IMR-90 (cell line): ENCODE measurements at regions not wholly inside any gene's neighbourhood (a gene's known extent, or its start where the extent isn't known, plus 50 kb on each side); places are given as distances from the start of the nearest gene placed in this dataset.

Experiments
- ATAC-seq: fragments of 200-7000 bp; cut with Tn5 transposase; 2 replicates; pipeline ENCODE4 v1.9.1; 2020; ENCODE audit warnings: low read depth, mild to moderate bottlenecking, moderate library complexity
- BruUV-seq: library from RNA; stranded (reverse); fragments of 400-500 nt; replicated peaks from 2 replicates; lab custom pipeline; 2021; lab: Mats Ljungman, UMichigan
- CTCF ChIA-PET: fragments of 300-600 bp; formaldehyde crosslinking; extraction: SDS; loops from one replicate; lab custom pipeline; 2021; ENCODE audit warnings: antibody characterized with exemption; lab: Yijun Ruan, JAX
- POLR2A ChIA-PET: fragments of 300-600 bp; sonication (Branson Sonifier 250); formaldehyde crosslinking; loops from one replicate; lab custom pipeline; 2022; ENCODE audit warnings: antibody characterized with exemption; ENCODE audit not compliant: unreplicated experiment; lab: Charles Lee
- DNase-seq: peaks from one replicate; pipeline ENCODE4 v3.0.0; 2013
- H2AFZ ChIP-seq: replicated peaks from 2 replicates; pipeline ENCODE3; 2013; ENCODE audit warnings: low read length, mild to moderate bottlenecking; ENCODE audit not compliant: poor library complexity
- H2AK5ac ChIP-seq: 2 replicates; pipeline ENCODE4 v1.6.1; 2013; ENCODE audit warnings: low read depth, low read length, inconsistent platforms
- H2AK9ac ChIP-seq: replicated peaks from 2 replicates; pipeline ENCODE3; 2013; ENCODE audit warnings: mild to moderate bottlenecking, low read depth, low read length, moderate library complexity; ENCODE audit not compliant: poor library complexity
- H2BK120ac ChIP-seq: 2 replicates; pipeline ENCODE4 v1.6.1; 2013; ENCODE audit warnings: low read depth, low read length, inconsistent platforms
- H2BK15ac ChIP-seq: 3 replicates; pipeline ENCODE4 v1.6.1; 2013; ENCODE audit warnings: low read depth, low read length, inconsistent platforms
- H2BK20ac ChIP-seq: 2 replicates; pipeline ENCODE4 v1.6.1; 2013; ENCODE audit warnings: low read depth, mild to moderate bottlenecking, inconsistent platforms, low read length, moderate library complexity
- H2BK5ac ChIP-seq: 2 replicates; pipeline ENCODE4 v1.6.1; 2013; ENCODE audit warnings: mild to moderate bottlenecking, low read depth, low read length, inconsistent platforms; ENCODE audit not compliant: poor library complexity, severe bottlenecking
- H3K14ac ChIP-seq: replicated peaks from 2 replicates; pipeline ENCODE4 v1.6.1; 2013; ENCODE audit warnings: low read depth, low read length, inconsistent platforms
- H3K18ac ChIP-seq: 2 replicates; pipeline ENCODE4 v1.6.1; 2013; ENCODE audit warnings: low read depth, low read length, control low read depth
- H3K23ac ChIP-seq: 2 replicates; pipeline ENCODE4 v1.6.1; 2013; ENCODE audit warnings: low read depth, low read length, inconsistent platforms
- H3K27ac ChIP-seq: 2 replicates; pipeline ENCODE4 v1.5.1; 2013; ENCODE audit warnings: mild to moderate bottlenecking, control low read depth, low read length; ENCODE audit not compliant: insufficient read depth
- H3K27me3 ChIP-seq: 2 replicates; pipeline ENCODE4 v1.6.1; 2013; ENCODE audit warnings: low read length; ENCODE audit not compliant: control insufficient read depth, insufficient read depth
- H3K36me3 ChIP-seq: 2 replicates; pipeline ENCODE4 v1.6.1; 2013; ENCODE audit warnings: low read length, mixed read lengths; ENCODE audit not compliant: control insufficient read depth, insufficient read depth
- H3K4ac ChIP-seq: 2 replicates; pipeline ENCODE4 v1.6.1; 2013; ENCODE audit warnings: low read depth, low read length, inconsistent platforms
- H3K4me1 ChIP-seq: 2 replicates; pipeline ENCODE4 v1.6.1; 2013; ENCODE audit warnings: low read length, mixed read lengths; ENCODE audit not compliant: control insufficient read depth, insufficient read depth
- H3K4me2 ChIP-seq: 2 replicates; pipeline ENCODE4 v1.6.1; 2013; ENCODE audit warnings: low read depth, mild to moderate bottlenecking, control low read depth, low read length, moderate library complexity
- H3K4me3 ChIP-seq: 2 replicates; pipeline ENCODE4 v1.5.1; 2013; ENCODE audit warnings: low read depth, mild to moderate bottlenecking, control low read depth, low read length, moderate library complexity; ENCODE audit not compliant: insufficient read depth
- H3K56ac ChIP-seq: 2 replicates; pipeline ENCODE4 v1.6.1; 2013; ENCODE audit warnings: low read length, inconsistent platforms; ENCODE audit not compliant: insufficient read depth; ENCODE audit errors: extremely low read depth
- H3K79me1 ChIP-seq, 2 experiments: 2 replicates each; pipeline ENCODE4 v1.6.1; 2013; ENCODE audit warnings: low read length in 2 of 2, inconsistent platforms in 1 of 2, low read depth in 1 of 2
- H3K9ac ChIP-seq: 2 replicates; pipeline ENCODE4 v1.6.1; 2013; ENCODE audit warnings: low read depth, low read length, control low read depth
- H3K9me1 ChIP-seq: 2 replicates; pipeline ENCODE4 v1.6.1; 2013; ENCODE audit warnings: low read length, inconsistent platforms; ENCODE audit not compliant: insufficient read depth
- H3K9me3 ChIP-seq: 2 replicates; pipeline ENCODE4 v1.6.1; 2013; ENCODE audit warnings: low read length; ENCODE audit not compliant: control insufficient read depth, insufficient read depth
- H4K20me1 ChIP-seq: 2 replicates; pipeline ENCODE4 v1.6.1; 2013; ENCODE audit warnings: low read length, inconsistent platforms; ENCODE audit not compliant: insufficient read depth
- H4K5ac ChIP-seq: 2 replicates; pipeline ENCODE4 v1.6.1; 2013; ENCODE audit warnings: mild to moderate bottlenecking, low read depth, low read length, control low read depth
- H4K8ac ChIP-seq, 2 experiments: 2 replicates each; pipeline ENCODE4 v1.6.1; 2013; ENCODE audit warnings: low read depth in 2 of 2, low read length in 2 of 2, control low read depth in 1 of 2, inconsistent platforms in 1 of 2
- H4K91ac ChIP-seq: 2 replicates; pipeline ENCODE4 v1.6.1; 2013; ENCODE audit warnings: low read depth, low read length, inconsistent platforms; ENCODE audit not compliant: insufficient read depth
- BHLHE40 ChIP-seq: fragments of 150-350 bp; IDR thresholded peaks from 2 replicates; pipeline ENCODE4 v1.6.1; 2016; ENCODE audit warnings: mild to moderate bottlenecking, low read depth, low read length
- CTCF ChIP-seq: conservative IDR thresholded peaks from 2 replicates; pipeline ENCODE4 v1.5.1; 2012; ENCODE audit warnings: mild to moderate bottlenecking, low read depth, low read length, improper control_type of control experiment
- FOS ChIP-seq: fragments of 150-350 bp; IDR thresholded peaks from 2 replicates; pipeline ENCODE4 v1.6.1; 2016; ENCODE audit warnings: low read depth, low read length
- MAFK ChIP-seq: IDR thresholded peaks from 2 replicates; pipeline ENCODE4 v1.6.1; 2012; ENCODE audit warnings: low read depth, low read length, improper control_type of control experiment
- MXI1 ChIP-seq: IDR thresholded peaks from 2 replicates; pipeline ENCODE4 v1.6.1; 2012; ENCODE audit warnings: low read depth, mild to moderate bottlenecking, low read length, moderate library complexity, borderline replicate concordance
- NFE2L2 ChIP-seq: fragments of 150-350 bp; IDR thresholded peaks from 2 replicates; pipeline ENCODE4 v1.6.1; 2016; ENCODE audit warnings: low read depth, mild to moderate bottlenecking, low read length
- POLR2A ChIP-seq: IDR thresholded peaks from 2 replicates; pipeline ENCODE4 v1.6.1; 2012; ENCODE audit warnings: mild to moderate bottlenecking, low read depth, low read length
- RAD21 ChIP-seq: IDR thresholded peaks from 2 replicates; pipeline ENCODE4 v1.6.1; 2012; ENCODE audit warnings: low read length, improper control_type of control experiment
- RCOR1 ChIP-seq: IDR thresholded peaks from 2 replicates; pipeline ENCODE4 v1.6.1; 2012; ENCODE audit warnings: mild to moderate bottlenecking, low read length, improper control_type of control experiment; ENCODE audit not compliant: insufficient replicate concordance
- RFX5 ChIP-seq: IDR thresholded peaks from 2 replicates; pipeline ENCODE4 v1.8.0; 2012; ENCODE audit warnings: low read depth, mild to moderate bottlenecking, low read length, moderate library complexity
- SMC3 ChIP-seq: fragments of 150-350 bp; IDR thresholded peaks from 2 replicates; pipeline ENCODE4 v1.6.1; 2016; ENCODE audit warnings: low read depth, mild to moderate bottlenecking, antibody characterized with exemption, low read length, moderate library complexity
- WGBS, 2 experiments: methylation state at CpG; one replicate each; pipeline versions ENCODE4 v1.1.5 to v1.1.7; 2013; ENCODE audit warnings: missing lambda C conversion rate in 2 of 2; ENCODE audit not compliant: insufficient read length in 1 of 2; ENCODE audit errors: extremely low coverage in 2 of 2; 5-methylcytosine and 5-hydroxymethylcytosine counted together
- dilution Hi-C: fragments of 300-500 bp; cut with HindIII; formaldehyde crosslinking; loops from one replicate; pipeline ENCODE4 v1.14.3; 2018; ENCODE audit warnings: low sequenced_read_pairs; ENCODE audit not compliant: unreplicated experiment
- in situ Hi-C: fragments of 300-500 bp; cut with MboI; formaldehyde crosslinking; loops from 3 replicates; pipeline ENCODE4 v1.14.3; 2019; ENCODE audit warnings: low sequenced_read_pairs, inconsistent platforms, mixed read lengths
- intact Hi-C: fragments of 100-400 bp; cut with micrococcal nuclease; formaldehyde crosslinking; loops from 2 replicates; pipeline ENCODE4 v1.10.0; 2022
- TF ChIP-seq, protein P1 (sequence below): fragments of 150-350 bp; IDR thresholded peaks from 2 replicates; pipeline ENCODE4 v1.6.1; 2017; ENCODE audit warnings: mild to moderate bottlenecking, antibody characterized with exemption, low read length, low read depth
- TF ChIP-seq, protein P2 (sequence below): fragments of 150-350 bp; IDR thresholded peaks from 2 replicates; pipeline ENCODE4 v1.6.1; 2016; ENCODE audit warnings: low read depth, mild to moderate bottlenecking, low read length, moderate library complexity, borderline replicate concordance

DNA sequence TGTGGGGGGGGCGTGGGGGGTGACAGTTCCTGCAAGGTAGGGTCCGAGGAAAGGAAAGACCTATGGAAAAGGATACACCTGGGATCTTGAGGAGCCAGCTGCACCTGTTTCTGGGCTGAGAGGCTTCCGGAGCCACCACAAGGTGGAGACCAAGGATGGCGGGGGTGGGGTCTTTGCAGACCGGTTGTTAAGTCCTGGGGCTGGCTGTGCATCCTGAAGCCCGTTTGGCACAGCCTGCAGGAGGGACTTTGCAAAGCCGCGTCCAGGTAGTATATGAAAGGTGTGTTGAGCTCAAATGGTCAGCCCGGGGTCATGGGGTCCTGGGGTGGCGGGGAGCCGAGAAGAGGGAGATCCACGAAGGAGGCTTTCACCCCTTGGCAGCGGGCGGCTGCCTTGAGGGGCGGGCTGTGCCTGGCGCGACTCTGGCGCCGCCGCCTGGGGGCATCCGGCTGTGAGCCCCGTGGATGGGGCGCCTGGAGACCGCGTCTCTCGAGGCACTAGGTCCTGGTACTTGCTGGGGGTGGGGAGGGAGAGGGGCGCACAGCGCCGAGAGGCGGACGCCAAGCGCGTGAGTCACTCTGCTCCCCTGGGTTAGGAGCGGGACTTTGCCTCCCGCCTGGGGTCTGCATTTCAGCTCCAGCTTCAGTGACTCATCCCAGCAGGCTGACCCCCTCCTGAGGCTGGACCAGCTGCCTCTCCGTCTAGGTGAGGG is 58.2 kb upstream of the DYNLT3 start:
- peak overlapping the region; percentile 33 for H2AK9ac ChIP-seq
- WGBS, 2 experiments = no CpG with 5 or more reads among the region's 36 CpGs
- no peaks in the 10 kb centered on the region for H3K9me1 ChIP-seq
- no peak overlapping the region for H2BK5ac ChIP-seq
- no peaks in the 10 kb centered on the region for H3K79me1 ChIP-seq
- H3K27ac ChIP-seq = no peak overlapping the region
- H3K23ac ChIP-seq = no peak overlapping the region
- no peak overlapping the region for H3K14ac ChIP-seq
- TF ChIP-seq, protein P1, sequence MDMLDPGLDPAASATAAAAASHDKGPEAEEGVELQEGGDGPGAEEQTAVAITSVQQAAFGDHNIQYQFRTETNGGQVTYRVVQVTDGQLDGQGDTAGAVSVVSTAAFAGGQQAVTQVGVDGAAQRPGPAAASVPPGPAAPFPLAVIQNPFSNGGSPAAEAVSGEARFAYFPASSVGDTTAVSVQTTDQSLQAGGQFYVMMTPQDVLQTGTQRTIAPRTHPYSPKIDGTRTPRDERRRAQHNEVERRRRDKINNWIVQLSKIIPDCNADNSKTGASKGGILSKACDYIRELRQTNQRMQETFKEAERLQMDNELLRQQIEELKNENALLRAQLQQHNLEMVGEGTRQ = no peak
- TF ChIP-seq BHLHE40 (no peak), NFE2L2 (no peak), MXI1 (no peak), POLR2A (no peak), RCOR1 (no peak), CTCF (peak; percentile 35), FOS (peak; percentile 41; the same call in 1 of the 2 replicates), RAD21 (no peak; the same call in 1 of the 2 replicates), RFX5 (no peak), MAFK (no peak), SMC3 (no peak)
- TF ChIP-seq, protein P2, sequence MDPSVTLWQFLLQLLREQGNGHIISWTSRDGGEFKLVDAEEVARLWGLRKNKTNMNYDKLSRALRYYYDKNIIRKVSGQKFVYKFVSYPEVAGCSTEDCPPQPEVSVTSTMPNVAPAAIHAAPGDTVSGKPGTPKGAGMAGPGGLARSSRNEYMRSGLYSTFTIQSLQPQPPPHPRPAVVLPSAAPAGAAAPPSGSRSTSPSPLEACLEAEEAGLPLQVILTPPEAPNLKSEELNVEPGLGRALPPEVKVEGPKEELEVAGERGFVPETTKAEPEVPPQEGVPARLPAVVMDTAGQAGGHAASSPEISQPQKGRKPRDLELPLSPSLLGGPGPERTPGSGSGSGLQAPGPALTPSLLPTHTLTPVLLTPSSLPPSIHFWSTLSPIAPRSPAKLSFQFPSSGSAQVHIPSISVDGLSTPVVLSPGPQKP = no peak
- no peak overlapping the region for H3K4ac ChIP-seq
- POLR2A ChIA-PET = no interaction called here
- H4K20me1 ChIP-seq = no peaks in the 10 kb centered on the region
- ATAC-seq (peak; percentile 92), DNase-seq (peak; percentile 30)
- H2AFZ ChIP-seq = peak overlapping the region; percentile 74
- no peak overlapping the region for H4K5ac ChIP-seq
- H2BK120ac ChIP-seq = peak overlapping the region; percentile 49; the same call in 1 of the 2 replicates
- no peak overlapping the region for H3K56ac ChIP-seq
- H3K4me3 ChIP-seq = peak overlapping the region; percentile 38
- H2AK5ac ChIP-seq = no peak overlapping the region; the same call in 1 of the 2 replicates
- no peak overlapping the region; a peak in 1 of 4 replicates for H4K8ac ChIP-seq
- H2BK15ac ChIP-seq = no peak overlapping the region
- dilution Hi-C loops (no loop called here), intact Hi-C loops (loop anchor here (1.0 kb wide), 1 partner anchor 160 kb away; no protein-coding TSS in a partner anchor), in situ Hi-C loops (no loop called here)
- H3K36me3 ChIP-seq = no peaks in the 10 kb centered on the region
- peak overlapping the region; percentile 92 for H3K4me2 ChIP-seq
- H3K9ac ChIP-seq = no peak overlapping the region
- H3K27me3 ChIP-seq = no peaks in the 10 kb centered on the region
- no peak overlapping the region for H4K91ac ChIP-seq
- no peak overlapping the region for H3K18ac ChIP-seq
- CTCF ChIA-PET = interaction anchor here (1.1 kb wide), 1 partner anchor 160 kb away, joined by 4 read pairs; no protein-coding TSS in a partner anchor
- peak overlapping the region; percentile 23; the same call in 1 of the 2 replicates for H2BK20ac ChIP-seq
- no peaks in the 10 kb centered on the region for H3K9me3 ChIP-seq
- no peaks in the 10 kb centered on the region for H3K4me1 ChIP-seq
- no TSS peak for BruUV-seq
